ENCODE measurements at regions not wholly inside any gene's neighbourhood (a gene's known extent, or its start where the extent isn't known, plus 50 kb on each side); places are given as distances from the start of the nearest gene placed in this dataset.

GRCh38 chr6:113127786-113128419, 729.2 kb upstream of the MARCKS start:
- Histone ChIP-seq H3K27me3 (no peaks in the 10 kb centered on the region), H3K36me3 (no peaks in the 10 kb centered on the region), H3K4me3 (no peak overlapping the region), H3K27ac (no peak overlapping the region), H3K4me1 (no peaks in the 10 kb centered on the region), H3K9me3 (no peaks in the 10 kb centered on the region)
- TF ChIP-seq CTCF (IDR thresholded peaks at IDR 0.05) = no peak
- no peak for DNase-seq (ENCODE audit: low spot score)

GRCh38 chr6:113128661-113129060, 728.5 kb upstream of the MARCKS start:
- Histone ChIP-seq H3K36me3 (no peaks in the 10 kb centered on the region), H3K27me3 (no peaks in the 10 kb centered on the region), H3K4me1 (no peaks in the 10 kb centered on the region), H3K27ac (no peak overlapping the region), H3K4me3 (no peak overlapping the region), H3K9me3 (no peaks in the 10 kb centered on the region)
- TF ChIP-seq CTCF (IDR thresholded peaks at IDR 0.05) = no peak
- DNase-seq (ENCODE audit: low spot score) = no peak

- no peak overlapping the region for H3K27ac ChIP-seq
- DNase-seq (ENCODE audit: low spot score) = no peak
- no peak for TF ChIP-seq CTCF (IDR thresholded peaks at IDR 0.05)
- H3K27me3 ChIP-seq = no peaks in the 10 kb centered on the region
- no peaks in the 10 kb centered on the region for H3K36me3 ChIP-seq
- H3K4me3 ChIP-seq = no peak overlapping the region
- no peaks in the 10 kb centered on the region for H3K9me3 ChIP-seq
- H3K4me1 ChIP-seq = no peaks in the 10 kb centered on the region
Observed at GRCh38 chr6:113129991-113130390, 727.2 kb upstream of the MARCKS start.

- no peaks in the 10 kb centered on the region for H3K4me1 ChIP-seq
- no peak for TF ChIP-seq CTCF (IDR thresholded peaks at IDR 0.05)
- H3K4me3 ChIP-seq = no peak overlapping the region
- no peaks in the 10 kb centered on the region for H3K36me3 ChIP-seq
- no peak for DNase-seq (ENCODE audit: low spot score)
- H3K27ac ChIP-seq = no peak overlapping the region
- H3K27me3 ChIP-seq = no peaks in the 10 kb centered on the region
- no peaks in the 10 kb centered on the region for H3K9me3 ChIP-seq
Observed at GRCh38 chr6:113137426-113137825, 719.7 kb upstream of the MARCKS start.

GRCh38 chr6:113140721-113141120, 716.4 kb upstream of the MARCKS start:
- no peak for DNase-seq (ENCODE audit: low spot score)
- no peak for TF ChIP-seq CTCF (IDR thresholded peaks at IDR 0.05)
- Histone ChIP-seq H3K36me3 (no peaks in the 10 kb centered on the region), H3K9me3 (no peaks in the 10 kb centered on the region), H3K4me1 (no peaks in the 10 kb centered on the region), H3K27ac (no peak overlapping the region), H3K27me3 (no peaks in the 10 kb centered on the region), H3K4me3 (no peak overlapping the region)

- TF ChIP-seq CTCF (IDR thresholded peaks at IDR 0.05) = no peak
- DNase-seq (ENCODE audit: low spot score) = no peak
- Histone ChIP-seq H3K27ac (no peak overlapping the region), H3K4me1 (no peaks in the 10 kb centered on the region), H3K36me3 (no peaks in the 10 kb centered on the region), H3K4me3 (no peak overlapping the region), H3K27me3 (no peaks in the 10 kb centered on the region), H3K9me3 (no peaks in the 10 kb centered on the region)
Observed at GRCh38 chr6:113141901-113142300, 715.2 kb upstream of the MARCKS start.
